HG03135 (cell line): ENCODE measurements at regions not wholly inside any gene's neighbourhood (a gene's known extent, or its start where the extent isn't known, plus 50 kb on each side); places are given as distances from the start of the nearest gene placed in this dataset.

Experiments used
- ATAC-seq: cut with Tn5 transposase; IDR thresholded peaks from one replicate; pipeline ENCODE4 v1.9.1; 2021; ENCODE audit warnings: mild to moderate bottlenecking, moderate library complexity; ENCODE audit not compliant: unreplicated experiment

DNA sequence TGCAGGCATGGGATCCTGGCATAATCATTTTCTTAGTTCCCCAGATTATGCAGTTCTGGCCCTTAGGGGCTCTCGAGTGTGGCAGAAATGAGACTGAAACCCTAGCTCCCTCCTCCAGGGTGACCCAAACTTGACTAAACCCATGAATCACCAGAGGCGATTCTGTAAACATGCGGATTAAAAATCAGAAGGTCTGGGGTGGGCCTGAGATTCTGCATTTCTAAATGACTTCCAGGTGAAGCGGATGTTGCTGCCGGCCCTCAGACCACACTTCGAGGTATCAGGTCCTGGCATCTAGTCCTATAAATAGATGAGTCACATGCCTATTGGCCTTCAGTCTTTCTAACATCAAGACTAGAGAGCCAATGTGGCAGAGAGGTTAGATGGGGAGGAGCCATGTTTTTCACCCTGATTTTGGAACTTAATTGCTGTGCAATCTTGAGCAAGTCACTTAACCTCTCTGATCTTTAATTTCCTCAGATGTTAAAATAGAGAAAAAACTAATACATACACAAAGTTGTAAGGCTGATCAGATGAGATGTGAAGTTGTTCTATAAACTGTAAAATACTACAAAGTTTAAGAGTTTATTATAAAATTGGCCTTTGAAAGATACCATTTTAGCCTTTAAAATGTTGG is 431.2 kb downstream of the FOXO1 start:
- no peak for ATAC-seq

GRCh38 chr13:40236566-40237168 is 429.8 kb downstream of the FOXO1 start:
- ATAC-seq: no peak

- ATAC-seq: no peak
Measured at GRCh38 chr13:40238761-40239160, 427.7 kb downstream of the FOXO1 start.

- no peak for ATAC-seq
Measured at GRCh38 chr13:40240293-40240692, 426.1 kb downstream of the FOXO1 start.

- ATAC-seq: no peak
Measured at GRCh38 chr13:40241125-40241798, 425.2 kb downstream of the FOXO1 start.

GRCh38 chr13:40243047-40243446 is 423.4 kb downstream of the FOXO1 start:
- ATAC-seq: no peak

GRCh38 chr13:40243982-40244381 is 422.5 kb downstream of the FOXO1 start:
- ATAC-seq: no peak

DNA sequence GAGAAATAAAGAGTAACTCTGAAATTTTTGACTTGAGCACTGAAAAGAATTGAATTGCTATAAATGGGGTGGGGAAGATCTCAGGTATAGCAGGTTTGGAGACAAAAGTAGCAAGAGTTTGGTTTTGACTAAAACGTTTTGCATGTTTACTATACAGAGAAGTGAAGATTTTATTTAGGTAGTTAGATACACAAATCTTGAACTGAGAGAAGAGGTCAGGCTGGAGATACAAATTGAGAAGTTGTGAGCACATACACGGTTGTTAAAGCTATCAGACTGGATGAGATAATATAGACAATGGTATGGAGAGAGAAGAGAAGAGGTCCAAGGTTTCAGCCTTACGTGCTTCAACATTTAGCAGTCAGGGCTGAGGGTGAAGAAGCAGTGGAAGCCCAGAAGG is 420.9 kb downstream of the FOXO1 start:
- ATAC-seq: no peak

GRCh38 chr13:40247845-40248244 is 418.6 kb downstream of the FOXO1 start:
- no peak for ATAC-seq

DNA sequence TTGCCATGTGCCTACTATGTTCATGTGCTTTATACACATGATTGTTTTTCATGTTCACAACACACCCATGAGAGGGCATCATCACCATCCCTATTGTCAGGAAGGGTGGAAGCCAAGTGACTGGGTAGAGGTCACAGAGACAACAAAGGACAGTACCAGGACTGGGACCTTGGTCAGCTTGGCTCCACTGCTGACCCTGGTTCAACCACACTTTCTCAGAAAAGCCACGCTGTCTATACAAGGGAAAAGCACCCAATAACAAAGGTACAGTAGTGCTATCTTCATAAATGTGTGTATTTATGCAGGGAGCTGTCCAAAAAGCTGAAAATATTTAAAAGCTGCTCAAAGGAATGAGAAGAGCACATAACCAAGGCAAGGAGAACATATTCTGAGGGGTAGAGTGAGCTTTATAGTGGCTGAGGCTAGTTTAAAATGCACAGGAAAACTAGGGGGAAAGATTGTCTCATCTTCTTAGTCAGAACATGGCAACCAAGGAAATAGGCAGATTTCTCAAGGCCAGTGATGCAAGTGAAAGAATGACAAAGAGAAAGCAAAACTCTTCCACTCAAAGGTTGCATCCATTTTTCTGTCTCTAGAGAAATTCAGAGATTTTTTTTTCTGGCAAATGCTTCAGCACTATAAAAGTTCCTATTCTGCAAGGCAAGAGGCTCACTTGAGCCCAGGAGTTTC is 415.0 kb downstream of the FOXO1 start:
- no peak for ATAC-seq

DNA sequence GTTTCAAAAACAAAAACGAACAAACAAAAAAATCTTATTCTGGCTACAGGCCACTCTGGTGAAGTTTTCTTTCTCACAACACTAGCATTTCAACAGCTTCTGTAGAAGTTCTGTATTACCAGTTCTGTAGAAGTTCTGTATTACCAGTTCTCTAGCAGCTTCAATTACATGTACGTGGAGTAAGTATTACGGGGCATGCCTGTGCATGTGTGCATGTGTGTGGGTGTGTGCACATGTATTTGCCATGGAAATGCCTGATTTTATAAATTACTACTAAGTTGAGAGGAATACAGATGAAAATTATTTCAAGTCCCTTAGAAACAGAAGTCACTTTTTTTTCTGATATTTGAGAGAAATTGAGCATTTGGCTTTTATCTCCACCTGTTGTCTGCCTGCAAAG is 414.2 kb downstream of the FOXO1 start:
- no peak for ATAC-seq

- ATAC-seq: no peak
Measured at GRCh38 chr13:40252676-40253075, 413.8 kb downstream of the FOXO1 start.

DNA sequence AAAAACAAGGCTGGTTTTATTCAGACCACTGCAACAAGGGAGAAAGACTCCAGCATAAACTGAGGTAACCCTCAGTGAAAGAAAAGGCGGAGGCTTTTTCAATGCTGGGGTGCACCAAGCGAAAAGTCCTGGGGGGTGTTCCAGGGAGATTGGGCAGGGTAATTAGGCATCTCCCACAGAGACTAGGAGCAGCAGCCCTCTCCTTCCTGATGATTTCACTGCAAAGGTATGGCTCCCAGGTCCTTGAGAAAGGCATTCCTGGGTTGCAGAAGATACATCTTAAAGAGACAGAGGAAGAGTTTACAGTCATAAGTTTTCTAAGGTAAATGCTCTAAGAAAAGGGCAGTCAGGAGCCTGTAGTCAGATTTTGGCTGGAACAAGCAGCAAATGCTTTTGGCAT is 412.0 kb downstream of the FOXO1 start:
- ATAC-seq: no peak

GRCh38 chr13:40255551-40255950 is 410.9 kb downstream of the FOXO1 start:
- ATAC-seq: no peak

DNA sequence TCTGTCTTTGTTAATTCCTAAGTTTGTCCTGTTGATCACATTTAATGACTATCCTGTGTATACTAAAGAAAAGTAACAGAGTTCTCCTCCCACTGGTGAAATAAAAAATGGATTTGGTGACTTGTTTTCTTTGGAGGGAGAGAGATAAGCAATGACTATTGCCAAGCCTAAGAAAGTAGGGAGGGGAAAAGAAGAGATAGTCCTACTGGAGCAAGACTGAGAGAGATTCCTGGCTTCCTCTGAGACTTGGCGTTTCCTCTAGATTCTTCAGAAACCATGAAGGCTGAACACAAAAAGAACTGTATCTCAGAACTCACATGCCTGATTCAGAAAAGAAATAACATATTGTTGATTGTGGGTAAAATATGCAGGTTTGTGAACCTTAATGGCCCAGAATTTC is 406.5 kb downstream of the FOXO1 start:
- ATAC-seq: no peak

GRCh38 chr13:40261336-40261735 is 405.1 kb downstream of the FOXO1 start:
- no peak for ATAC-seq

GRCh38 chr13:40261947-40262346 is 404.5 kb downstream of the FOXO1 start:
- no peak for ATAC-seq

DNA sequence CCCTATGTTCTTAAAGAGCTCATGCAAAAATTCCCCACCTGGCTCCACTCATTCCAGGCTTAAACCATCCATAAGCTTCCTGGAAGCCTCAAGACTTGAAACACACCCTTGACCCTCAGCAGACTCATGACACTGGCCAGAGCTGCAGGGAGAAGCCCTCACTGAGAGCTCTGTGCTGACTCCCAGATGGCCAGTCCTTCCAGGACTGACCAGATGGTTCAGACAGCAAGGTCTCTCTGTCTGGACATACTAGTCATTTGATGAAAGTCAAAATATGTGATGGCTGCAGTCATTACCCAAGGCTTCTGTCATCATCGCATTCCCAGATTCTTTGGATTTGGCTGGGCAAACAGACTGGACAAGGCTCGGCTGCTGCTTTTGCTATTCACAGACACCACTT is 397.4 kb downstream of the FOXO1 start:
- no peak for ATAC-seq

GRCh38 chr13:40270726-40271125 is 395.7 kb downstream of the FOXO1 start:
- no peak for ATAC-seq

- no peak for ATAC-seq
Measured at GRCh38 chr13:40271271-40271885, 395.1 kb downstream of the FOXO1 start.
